Fibroblast of skin of right biceps (primary cell): ENCODE measurements at regions not wholly inside any gene's neighbourhood (a gene's known extent, or its start where the extent isn't known, plus 50 kb on each side); places are given as distances from the start of the nearest gene placed in this dataset.
"Not testable (repeated sequence)": the region's sequence is repeated elsewhere in the genome, so short reads cannot be mapped to it uniquely, and the experiment has no call there.

Experiments
- DNase-seq: peaks from one replicate; pipeline ENCODE4 v3.0.0-alpha.2; 2013

DNA sequence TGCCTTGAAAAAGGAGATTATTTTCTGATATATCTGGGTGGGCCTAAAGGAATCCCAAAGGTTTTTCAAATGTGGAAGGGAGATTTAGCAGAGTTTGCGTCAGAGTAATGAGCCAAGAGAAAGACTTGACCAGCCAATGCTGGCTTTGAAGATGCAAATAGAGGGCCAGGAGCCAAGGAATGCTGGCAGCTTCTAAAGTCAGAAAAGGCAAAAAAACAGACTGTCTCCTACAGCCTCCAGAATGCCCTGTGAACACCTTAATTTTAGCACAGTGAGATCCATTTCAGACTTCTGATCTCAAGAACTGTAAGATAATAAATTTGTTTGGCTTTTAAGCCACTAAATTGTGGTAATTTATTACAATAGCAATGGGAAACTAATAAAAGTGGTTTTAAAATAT, 122.6 kb upstream of the FREM1 start:
- DNase-seq = no peak

DNA sequence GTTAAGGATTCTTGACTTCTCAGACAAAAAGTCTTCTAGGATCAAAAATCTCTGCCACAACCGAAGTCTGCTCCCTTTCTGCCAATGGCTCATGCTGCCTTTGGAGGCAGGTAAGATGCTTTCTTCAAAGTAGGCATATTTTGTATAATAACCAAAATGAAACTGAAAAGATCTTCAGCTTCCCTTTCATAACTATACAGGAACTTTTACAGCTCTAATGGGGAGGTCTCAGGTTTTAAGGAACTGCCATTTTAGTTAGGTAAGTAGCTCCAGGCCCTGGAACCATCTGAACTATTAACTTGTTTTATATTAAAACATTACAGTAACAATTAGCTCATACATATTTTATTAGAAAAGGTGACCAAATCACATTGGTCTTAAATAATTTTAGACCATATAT, 110.9 kb upstream of the FREM1 start:
- no peak for DNase-seq

- DNase-seq = no peak
Measured at GRCh38 chr9:15018096-15018637, 107.9 kb upstream of the FREM1 start.

DNA sequence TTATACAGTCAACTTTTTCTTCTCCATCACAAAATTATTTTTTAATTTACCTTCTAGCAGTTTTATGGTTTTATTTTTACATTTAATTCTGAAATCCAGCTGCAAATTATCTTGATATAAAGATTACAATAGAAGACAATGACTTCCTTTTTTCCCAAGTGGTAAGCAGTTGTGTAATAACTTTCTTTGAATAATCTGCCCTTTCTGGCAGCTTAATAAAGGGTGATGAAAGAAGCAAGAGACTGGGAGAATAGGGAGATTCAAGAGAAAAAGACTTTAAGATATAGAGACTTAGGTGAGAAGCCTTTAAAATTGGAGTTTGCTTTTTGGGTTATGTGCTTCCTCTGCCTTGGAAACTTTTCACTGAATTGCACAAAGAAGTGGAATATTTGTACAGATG, 100.4 kb upstream of the FREM1 start:
- no peak for DNase-seq

GRCh38 chr9:15007698-15008097, 97.5 kb upstream of the FREM1 start:
- DNase-seq = no peak

DNA sequence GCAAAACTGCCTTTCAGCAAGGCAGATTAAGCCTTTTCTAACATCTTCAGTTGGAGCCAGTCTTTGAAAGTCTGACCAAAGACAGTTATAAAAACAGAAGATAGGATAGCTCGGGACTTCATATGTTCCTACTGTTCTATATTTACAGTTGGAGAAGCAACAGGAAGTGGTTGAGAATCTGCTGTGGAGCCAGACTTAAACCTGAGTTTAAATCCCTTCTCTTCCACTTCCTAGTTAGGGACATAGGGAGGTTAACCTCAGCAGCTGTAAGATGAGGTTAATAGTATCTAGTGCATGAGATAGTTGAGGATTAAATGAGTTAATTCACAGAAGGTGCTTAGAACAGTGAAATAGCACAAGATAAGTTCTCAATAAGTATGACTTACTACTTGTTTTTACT, 84.5 kb upstream of the FREM1 start:
- DNase-seq = no peak

- peak; percentile 6 for DNase-seq
Measured at GRCh38 chr9:14993901-14994554, 83.8 kb upstream of the FREM1 start.

GRCh38 chr9:14993061-14993800, 83.0 kb upstream of the FREM1 start:
- peak; percentile 90 for DNase-seq

- no peak for DNase-seq
Measured at GRCh38 chr9:14992516-14992915, 82.3 kb upstream of the FREM1 start.

- DNase-seq = peak; percentile 14
Measured at GRCh38 chr9:14992081-14992480, 81.9 kb upstream of the FREM1 start.

- DNase-seq = not testable (repeated sequence)
Measured at GRCh38 chr9:14990647-14991046, 80.4 kb upstream of the FREM1 start.

DNA sequence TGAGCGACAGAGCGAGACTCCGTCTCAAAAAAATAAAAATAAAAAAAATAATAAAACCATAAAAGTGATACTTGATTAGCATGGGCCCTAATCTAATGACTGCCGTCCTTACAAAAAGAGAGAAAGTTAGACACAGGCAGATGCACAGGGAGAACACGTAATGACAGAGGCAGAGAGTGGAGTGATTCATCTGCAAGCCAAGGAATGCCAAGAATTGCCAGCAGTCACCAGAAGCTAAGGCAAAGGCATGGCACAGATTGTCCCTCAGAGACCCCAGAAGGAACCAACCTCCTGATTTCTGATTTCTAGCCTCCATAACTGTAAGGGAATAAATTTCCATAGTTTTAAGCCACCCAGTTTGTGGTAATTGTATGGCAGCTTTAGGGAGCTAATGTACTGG, 79.6 kb upstream of the FREM1 start:
- DNase-seq = peak; percentile 36

- not testable (repeated sequence) for DNase-seq
Measured at GRCh38 chr9:14989336-14989735, 79.1 kb upstream of the FREM1 start.

GRCh38 chr9:14987858-14988257, 77.6 kb upstream of the FREM1 start:
- DNase-seq = no peak

GRCh38 chr9:14985419-14985818, 75.2 kb upstream of the FREM1 start:
- DNase-seq = peak; percentile 73

- no peak for DNase-seq
Measured at GRCh38 chr9:14983599-14983998, 73.4 kb upstream of the FREM1 start.

DNA sequence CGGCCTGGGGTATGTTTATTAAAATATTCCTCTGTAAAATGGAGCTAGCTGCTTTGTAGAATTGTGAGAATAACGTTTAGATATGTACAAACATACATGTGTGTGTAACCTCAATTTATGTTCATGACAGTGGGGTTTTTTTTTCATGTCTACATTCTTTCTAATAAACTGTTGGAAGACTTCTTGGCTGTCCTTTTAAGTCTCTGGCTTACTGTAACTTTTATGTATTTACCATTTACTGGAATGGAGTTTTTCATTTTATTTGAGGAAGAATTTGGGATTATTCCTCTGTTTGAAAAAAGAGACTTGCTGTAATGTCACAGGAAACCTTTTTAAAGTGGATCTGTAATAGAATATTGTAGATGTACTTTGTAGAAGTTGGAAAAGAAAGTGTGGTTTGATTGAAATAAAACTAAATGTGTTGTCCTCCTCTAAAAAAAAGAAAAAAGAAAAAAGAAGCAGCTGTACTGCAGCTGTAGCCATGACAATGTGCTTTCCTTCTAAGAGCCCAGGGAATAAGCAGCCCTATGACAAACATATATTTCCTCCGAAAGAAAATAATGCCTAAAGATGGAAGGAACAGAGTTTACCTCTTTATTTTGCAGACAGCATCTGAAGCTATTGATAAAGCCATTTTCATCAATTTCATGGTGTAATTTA, 71.2 kb upstream of the FREM1 start:
- DNase-seq = no peak

- DNase-seq = no peak
Measured at GRCh38 chr9:14978022-14979000, 68.1 kb upstream of the FREM1 start.

- DNase-seq = no peak
Measured at GRCh38 chr9:14967450-14968321, 57.5 kb upstream of the FREM1 start.

- DNase-seq = no peak
Measured at GRCh38 chr9:14962193-14962882, 52.1 kb upstream of the FREM1 start.
